MM.1S (cell line): ENCODE measurements at regions not wholly inside any gene's neighbourhood (a gene's known extent, or its start where the extent isn't known, plus 50 kb on each side); places are given as distances from the start of the nearest gene placed in this dataset.

Experiments used
- DNase-seq: peaks from one replicate; pipeline ENCODE4 v3.0.0-alpha.2; 2015
- H2AFZ ChIP-seq: fragments of 300-600 bp; sonication (generic); 2 replicates; pipeline ENCODE4 v1.6.0; 2016; ENCODE audit warnings: antibody characterized with exemption, low read length
- H3F3A ChIP-seq: fragments of 300-600 bp; sonication (generic); 2 replicates; pipeline ENCODE4 v1.6.1; 2016; ENCODE audit warnings: mild to moderate bottlenecking, antibody characterized with exemption, low read length, moderate library complexity, mixed read lengths; ENCODE audit not compliant: insufficient read depth
- H3K27ac ChIP-seq: fragments of 300-600 bp; sonication (generic); 2 replicates; pipeline ENCODE4 v1.5.1; 2016; ENCODE audit warnings: mild to moderate bottlenecking, low read length
- H3K27me3 ChIP-seq: fragments of 300-600 bp; sonication (generic); replicated peaks from 2 replicates; pipeline ENCODE4 v1.6.0; 2016; ENCODE audit warnings: low read length; ENCODE audit not compliant: insufficient read depth
- H3K36me3 ChIP-seq: fragments of 300-600 bp; sonication (generic); replicated peaks from 2 replicates; pipeline ENCODE4 v1.6.1; 2016; ENCODE audit warnings: mild to moderate bottlenecking, low read length, mixed read lengths; ENCODE audit not compliant: insufficient read depth
- H3K4me1 ChIP-seq: fragments of 300-600 bp; sonication (generic); 2 replicates; pipeline ENCODE4 v1.6.1; 2016; ENCODE audit warnings: low read length, mixed read lengths
- H3K4me2 ChIP-seq: fragments of 300-600 bp; sonication (generic); 2 replicates; pipeline ENCODE4 v1.6.0; 2016; ENCODE audit warnings: low read depth, low read length
- H3K4me3 ChIP-seq: fragments of 300-600 bp; sonication (generic); 2 replicates; pipeline ENCODE4 v1.5.1; 2016; ENCODE audit warnings: low read length, mixed read lengths
- H3K79me2 ChIP-seq: fragments of 300-600 bp; sonication (generic); 2 replicates; pipeline ENCODE4 v1.6.1; 2016; ENCODE audit warnings: mixed run types, low read length, mixed read lengths
- H3K9ac ChIP-seq: fragments of 300-600 bp; sonication (generic); 2 replicates; pipeline ENCODE4 v1.6.1; 2016; ENCODE audit warnings: low read length, mixed read lengths
- H3K9me2 ChIP-seq: fragments of 300-600 bp; sonication (generic); replicated peaks from 2 replicates; pipeline ENCODE4 v1.6.1; 2016; ENCODE audit warnings: mild to moderate bottlenecking, low read length, mixed read lengths; ENCODE audit not compliant: insufficient read depth
- H3K9me3 ChIP-seq: fragments of 300-600 bp; sonication (generic); replicated peaks from 2 replicates; pipeline ENCODE4 v1.6.1; 2016; ENCODE audit warnings: mild to moderate bottlenecking, low read length, mixed read lengths; ENCODE audit not compliant: insufficient read depth
- H4K20me1 ChIP-seq: fragments of 300-600 bp; sonication (generic); 2 replicates; pipeline ENCODE4 v1.6.1; 2016; ENCODE audit warnings: mild to moderate bottlenecking, low read length, moderate library complexity, mixed read lengths; ENCODE audit not compliant: insufficient read depth
- EZH2 ChIP-seq: fragments of 300-600 bp; sonication (generic); optimal IDR thresholded peaks from 2 replicates; pipeline ENCODE3; 2017; ENCODE audit warnings: low read depth, mild to moderate bottlenecking, antibody characterized with exemption, low read length, mixed read lengths
- EZH2phosphoT487 ChIP-seq: fragments of 300-600 bp; sonication (generic); IDR thresholded peaks from 2 replicates; pipeline ENCODE4 v1.6.1; 2018; ENCODE audit warnings: antibody characterized with exemption, low read length
- TF ChIP-seq, protein P1 (sequence below): fragments of 300-600 bp; sonication (generic); IDR thresholded peaks from 2 replicates; pipeline ENCODE4 v1.5.1; 2016; ENCODE audit warnings: antibody characterized with exemption, low read length, mixed read lengths

DNA sequence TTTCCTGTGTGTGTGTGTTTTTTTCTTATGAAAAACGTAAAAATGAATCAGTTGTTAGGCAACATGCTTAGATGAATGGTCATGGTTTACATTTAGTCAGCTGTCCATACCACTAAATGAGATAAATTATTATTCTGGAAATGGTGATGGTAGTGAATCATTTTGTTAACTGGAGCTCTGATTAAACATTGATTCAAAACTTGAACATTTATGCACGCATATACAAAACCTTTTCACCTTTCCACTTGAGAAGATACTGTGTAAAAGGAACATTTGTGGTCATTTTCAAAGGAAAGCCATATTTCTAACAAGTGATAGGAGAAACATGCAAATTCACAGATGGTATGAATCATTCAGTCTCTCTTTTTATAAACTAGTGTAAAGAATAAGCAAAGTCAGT lies 162.0 kb downstream of the SLC25A46 start:
- TF ChIP-seq EZH2phosphoT487 (no peak), EZH2 (no peak)

DNA sequence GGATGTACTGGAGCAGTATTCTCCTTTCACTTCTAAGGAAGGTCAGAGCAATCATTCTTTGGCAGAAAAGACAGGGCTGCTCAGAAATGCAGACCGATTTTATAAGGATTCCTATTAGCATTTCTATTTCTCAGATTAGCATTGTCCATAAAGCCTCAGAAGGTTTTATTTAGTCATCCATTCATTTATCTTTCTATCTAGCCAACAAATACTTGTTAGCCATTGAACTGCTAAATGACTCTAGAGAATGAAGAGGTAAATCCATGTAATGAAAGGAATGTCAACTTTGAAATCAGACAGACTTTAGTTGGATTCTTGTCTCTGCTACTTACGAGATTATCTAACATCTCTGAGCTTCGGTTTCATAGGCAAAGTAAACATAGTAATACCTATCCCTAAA lies 165.2 kb downstream of the SLC25A46 start:
- Histone ChIP-seq H3F3A (no peaks in the 10 kb centered on the region), H3K79me2 (no peaks in the 10 kb centered on the region), H3K36me3 (no peaks in the 10 kb centered on the region), H3K4me2 (no peak overlapping the region), H3K9me3 (no peaks in the 10 kb centered on the region), H4K20me1 (no peaks in the 10 kb centered on the region), H3K4me1 (no peaks in the 10 kb centered on the region), H3K9me2 (no peaks in the 10 kb centered on the region), H2AFZ (no peak overlapping the region), H3K27ac (no peak overlapping the region), H3K9ac (no peak overlapping the region), H3K4me3 (no peak overlapping the region), H3K27me3 (no peaks in the 10 kb centered on the region)
- no peak for DNase-seq
- TF ChIP-seq EZH2 (no peak), EZH2phosphoT487 (no peak)
- TF ChIP-seq, protein P1, sequence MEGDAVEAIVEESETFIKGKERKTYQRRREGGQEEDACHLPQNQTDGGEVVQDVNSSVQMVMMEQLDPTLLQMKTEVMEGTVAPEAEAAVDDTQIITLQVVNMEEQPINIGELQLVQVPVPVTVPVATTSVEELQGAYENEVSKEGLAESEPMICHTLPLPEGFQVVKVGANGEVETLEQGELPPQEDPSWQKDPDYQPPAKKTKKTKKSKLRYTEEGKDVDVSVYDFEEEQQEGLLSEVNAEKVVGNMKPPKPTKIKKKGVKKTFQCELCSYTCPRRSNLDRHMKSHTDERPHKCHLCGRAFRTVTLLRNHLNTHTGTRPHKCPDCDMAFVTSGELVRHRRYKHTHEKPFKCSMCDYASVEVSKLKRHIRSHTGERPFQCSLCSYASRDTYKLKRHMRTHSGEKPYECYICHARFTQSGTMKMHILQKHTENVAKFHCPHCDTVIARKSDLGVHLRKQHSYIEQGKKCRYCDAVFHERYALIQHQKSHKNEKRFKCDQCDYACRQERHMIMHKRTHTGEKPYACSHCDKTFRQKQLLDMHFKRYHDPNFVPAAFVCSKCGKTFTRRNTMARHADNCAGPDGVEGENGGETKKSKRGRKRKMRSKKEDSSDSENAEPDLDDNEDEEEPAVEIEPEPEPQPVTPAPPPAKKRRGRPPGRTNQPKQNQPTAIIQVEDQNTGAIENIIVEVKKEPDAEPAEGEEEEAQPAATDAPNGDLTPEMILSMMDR: no peak

More for the DNA sequence above, 162.0 kb downstream of the SLC25A46 start:
- Histone ChIP-seq H4K20me1 (no peaks in the 10 kb centered on the region), H3K4me1 (no peaks in the 10 kb centered on the region), H3K4me2 (no peak overlapping the region), H3K79me2 (no peaks in the 10 kb centered on the region), H3K9ac (no peak overlapping the region), H3K27ac (no peak overlapping the region), H3F3A (no peaks in the 10 kb centered on the region), H3K9me3 (no peaks in the 10 kb centered on the region), H3K4me3 (no peak overlapping the region), H3K36me3 (no peaks in the 10 kb centered on the region), H2AFZ (no peak overlapping the region), H3K27me3 (no peaks in the 10 kb centered on the region), H3K9me2 (no peaks in the 10 kb centered on the region)
- DNase-seq: no peak

DNA sequence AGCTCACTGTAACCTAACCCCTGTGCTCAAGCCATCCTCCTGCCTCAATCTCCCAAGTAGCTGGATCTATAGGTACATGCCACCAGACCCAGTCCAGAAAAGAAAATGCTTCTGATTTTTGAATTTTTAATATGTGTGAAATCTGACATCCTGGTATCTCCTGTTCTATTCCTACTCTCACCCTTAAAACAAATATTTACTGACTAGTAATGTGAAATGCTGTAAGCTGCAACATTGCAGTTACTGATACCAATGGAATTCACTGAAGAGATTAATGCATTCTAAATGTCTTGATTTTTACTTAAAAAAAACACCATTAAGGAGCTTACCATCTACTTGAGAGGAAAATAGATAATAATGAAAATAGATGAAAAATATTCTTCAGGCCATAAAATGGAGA lies 162.7 kb upstream of the TSLP start:
- no peaks in the 10 kb centered on the region for H3K9me2 ChIP-seq
- no peak overlapping the region for H3K4me2 ChIP-seq
- no peak overlapping the region for H2AFZ ChIP-seq
- no peak overlapping the region for H3K27ac ChIP-seq
- no peaks in the 10 kb centered on the region for H4K20me1 ChIP-seq
- no peaks in the 10 kb centered on the region for H3K79me2 ChIP-seq
- H3K9me3 ChIP-seq: no peaks in the 10 kb centered on the region
- no peaks in the 10 kb centered on the region for H3K4me1 ChIP-seq
- TF ChIP-seq EZH2phosphoT487 (no peak), EZH2 (no peak)
- TF ChIP-seq, protein P1: no peak
- no peak for DNase-seq
- H3K27me3 ChIP-seq: no peaks in the 10 kb centered on the region
- H3F3A ChIP-seq: no peaks in the 10 kb centered on the region
- no peak overlapping the region for H3K4me3 ChIP-seq
- H3K36me3 ChIP-seq: no peaks in the 10 kb centered on the region
- H3K9ac ChIP-seq: no peak overlapping the region

DNA sequence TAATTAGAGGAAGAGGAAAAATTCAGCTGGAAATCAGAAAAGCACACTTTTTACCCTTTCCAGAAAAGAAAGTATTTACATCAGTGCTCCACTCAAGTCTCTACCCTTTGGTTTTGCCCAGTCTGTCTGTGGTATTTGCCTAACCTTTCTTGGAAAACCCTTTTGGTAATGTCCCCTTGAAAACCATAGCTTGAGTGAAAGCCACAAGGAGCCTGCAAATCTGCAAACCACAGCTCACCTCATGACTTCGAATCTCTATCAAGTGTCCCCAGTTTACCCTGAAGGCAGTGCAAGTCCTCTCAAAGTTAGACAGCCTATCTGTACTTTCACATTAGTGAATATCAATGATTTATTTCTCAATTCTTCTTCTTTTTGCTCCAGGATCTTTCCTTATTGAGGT lies 162.1 kb upstream of the TSLP start:
- Histone ChIP-seq H3K27me3 (no peaks in the 10 kb centered on the region), H3K4me1 (no peaks in the 10 kb centered on the region), H3K9me2 (no peaks in the 10 kb centered on the region), H3K9ac (no peak overlapping the region), H3K36me3 (no peaks in the 10 kb centered on the region), H3K4me2 (no peak overlapping the region), H3K79me2 (no peaks in the 10 kb centered on the region), H3K4me3 (no peak overlapping the region), H3F3A (no peaks in the 10 kb centered on the region), H2AFZ (no peak overlapping the region), H4K20me1 (no peaks in the 10 kb centered on the region), H3K27ac (no peak overlapping the region), H3K9me3 (no peaks in the 10 kb centered on the region)
- TF ChIP-seq, protein P1: no peak
- no peak for TF ChIP-seq EZH2
- no peak for DNase-seq
